HG03139 (cell line): ENCODE measurements at regions not wholly inside any gene's neighbourhood (a gene's known extent, or its start where the extent isn't known, plus 50 kb on each side); places are given as distances from the start of the nearest gene placed in this dataset.
A peak's percentile ranks its signal among the peaks of the same experiment; 100 is the strongest.

Source experiments
- ATAC-seq: cut with Tn5 transposase; IDR thresholded peaks from one replicate; pipeline ENCODE4 v1.9.1; 2021; ENCODE audit not compliant: unreplicated experiment

DNA sequence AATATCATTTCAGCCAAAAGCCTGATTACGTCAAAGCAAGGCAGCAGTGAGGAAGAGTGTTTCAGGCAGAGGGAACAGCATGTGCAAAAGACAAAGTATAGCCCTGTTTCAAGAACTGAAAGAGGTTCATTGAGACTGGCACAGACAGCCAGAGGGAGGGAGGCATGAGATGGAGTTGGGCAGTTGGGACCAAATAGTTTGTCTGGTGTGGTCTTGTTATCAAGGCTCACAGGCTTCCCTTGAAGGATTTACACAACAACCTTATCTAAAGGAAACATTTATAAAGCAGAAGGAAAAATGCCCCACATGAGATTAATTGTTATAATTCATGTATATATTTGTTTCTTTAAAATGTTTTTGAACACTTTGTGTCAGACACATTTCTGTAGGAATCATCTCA is 253.3 kb downstream of the DMAC1 start:
- ATAC-seq, result no peak

DNA sequence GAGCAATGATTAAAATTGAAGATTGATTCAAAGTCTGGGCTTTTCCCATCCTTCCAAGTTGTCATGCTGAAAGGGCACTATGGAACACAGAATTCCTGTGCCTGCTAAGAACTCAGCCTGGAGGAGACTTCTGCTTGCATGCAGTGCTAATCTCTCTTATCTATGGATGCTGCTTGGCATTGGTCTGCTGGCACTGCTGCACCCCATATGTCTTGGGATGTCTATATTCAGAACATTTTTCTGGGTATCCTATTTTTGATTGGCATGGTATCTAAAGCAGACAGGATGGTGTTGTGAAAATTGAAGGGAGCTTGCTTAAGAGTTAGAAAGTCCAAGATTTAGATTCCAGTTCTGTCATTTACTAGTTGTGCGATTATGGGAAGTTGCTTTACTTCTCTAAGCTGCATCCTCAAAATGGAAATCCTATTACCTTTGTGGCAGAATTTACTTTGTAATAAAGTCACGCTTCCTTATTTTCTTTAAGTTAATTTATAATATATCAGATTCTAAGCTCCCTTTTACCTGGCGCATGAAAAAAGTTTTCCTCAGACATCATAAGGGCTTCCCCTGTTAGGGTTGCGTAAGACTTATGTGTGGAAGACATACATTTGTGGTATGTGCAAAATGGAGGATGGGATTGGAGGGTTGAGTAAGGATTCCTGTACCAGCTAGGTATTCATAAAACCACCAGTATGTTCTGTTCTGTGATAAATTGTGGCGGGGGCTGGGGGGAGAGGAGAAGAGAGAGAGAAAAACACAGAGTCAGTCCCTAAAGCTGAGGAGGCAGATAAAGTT is 254.0 kb downstream of the DMAC1 start:
- ATAC-seq, result no peak

DNA sequence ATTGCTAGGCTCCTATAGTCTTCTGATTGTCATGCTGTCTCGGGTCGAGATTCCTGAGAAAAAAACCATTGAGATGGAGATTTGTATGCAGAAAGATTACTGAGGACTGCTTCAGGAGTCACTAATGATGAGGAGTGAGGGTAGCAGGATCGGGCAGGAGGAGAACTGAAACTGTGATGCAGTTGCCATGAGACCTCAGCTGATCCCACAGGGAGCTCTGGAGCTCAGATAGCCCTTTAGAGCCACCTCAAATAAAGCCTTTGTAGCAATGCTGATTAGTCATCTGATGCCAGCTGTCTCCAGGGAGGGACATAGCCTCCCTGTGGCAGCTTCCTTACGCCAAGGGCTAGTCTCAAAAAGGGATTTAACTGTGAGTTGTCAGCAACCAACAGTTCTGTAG is 256.9 kb downstream of the DMAC1 start:
- ATAC-seq, result no peak

DNA sequence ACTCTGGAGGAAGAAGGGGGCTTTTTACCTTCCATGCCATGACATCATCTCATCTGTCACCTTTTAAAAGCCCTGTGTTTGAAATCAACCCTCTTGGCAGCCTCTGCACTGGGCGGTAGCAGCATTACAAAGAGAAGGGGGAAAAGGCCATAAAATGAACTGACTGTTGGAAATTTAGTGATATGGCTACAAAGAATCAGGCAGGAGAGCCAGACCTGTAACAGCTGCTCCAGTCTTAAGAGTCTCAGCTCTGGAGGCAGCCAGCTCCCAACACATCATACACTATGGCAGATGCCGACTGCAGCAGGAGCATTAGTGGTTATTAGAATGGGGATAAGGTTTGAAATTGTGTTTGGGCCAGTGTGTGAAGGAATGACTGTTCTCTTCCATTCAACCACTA is 257.5 kb downstream of the DMAC1 start:
- ATAC-seq, result no peak

DNA sequence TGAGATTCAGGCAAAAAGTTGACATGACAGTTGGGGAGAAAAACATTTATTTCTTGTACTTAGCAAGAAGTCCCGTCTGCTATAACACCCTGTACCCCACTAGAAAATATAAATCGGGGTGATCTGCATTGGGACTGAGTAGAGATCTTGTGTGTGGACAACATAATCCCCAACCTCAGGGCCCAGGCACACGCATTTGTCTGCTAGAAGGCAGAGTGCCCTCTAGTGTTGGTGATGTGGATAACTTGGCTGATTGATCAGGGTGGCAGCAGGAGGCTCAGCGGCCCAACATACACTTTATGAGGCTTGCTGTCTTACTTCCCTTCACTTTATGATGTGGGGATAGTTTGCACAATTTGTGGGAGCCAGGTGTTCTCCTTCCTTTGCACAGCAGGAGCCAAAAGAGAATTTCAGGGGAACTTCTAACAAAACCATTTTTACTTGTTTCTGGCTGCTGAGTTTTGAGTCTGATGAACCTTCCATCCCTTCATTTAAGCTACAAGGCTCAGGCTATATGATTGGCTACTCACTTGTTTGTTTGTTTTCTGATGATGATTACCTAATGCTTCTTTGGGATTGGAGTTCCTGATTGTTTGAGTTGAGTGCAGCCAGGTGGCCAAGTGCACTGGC is 263.2 kb downstream of the DMAC1 start:
- peak; percentile 76 for ATAC-seq

DNA sequence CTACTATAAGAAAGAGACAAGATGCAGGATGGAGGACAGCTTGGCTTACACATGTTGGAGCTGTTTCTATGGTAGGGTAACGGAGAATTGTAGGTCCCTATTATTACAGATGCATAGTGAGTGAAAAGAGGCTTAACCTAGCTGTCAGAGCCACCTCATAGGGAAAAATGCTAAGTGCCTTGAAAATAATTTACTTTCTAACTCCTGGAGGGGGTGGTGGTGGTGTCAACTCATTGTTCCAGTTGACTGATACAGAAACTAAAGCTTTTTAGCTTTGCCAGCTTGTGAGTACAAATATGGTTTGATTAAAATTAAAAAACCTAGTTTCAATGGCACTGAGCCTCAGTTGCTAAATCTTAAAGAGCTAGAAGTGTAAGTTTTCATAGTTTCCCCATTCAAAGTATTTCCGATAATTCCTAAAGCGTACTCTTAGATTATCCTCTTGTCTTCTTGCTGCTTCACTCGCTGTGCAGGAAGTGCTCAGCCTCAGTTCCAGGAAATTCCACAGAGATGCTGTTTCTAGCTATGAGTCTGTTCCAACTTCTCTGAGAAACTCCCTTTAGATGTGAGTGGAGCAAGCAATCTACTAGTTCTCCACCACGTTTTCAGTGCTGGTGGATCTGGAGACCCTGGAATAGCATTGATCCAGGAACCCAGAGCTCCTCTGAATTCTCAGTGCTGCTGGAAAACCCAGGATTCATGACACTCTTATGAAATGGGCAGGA is 265.2 kb downstream of the DMAC1 start:
- no peak for ATAC-seq

DNA sequence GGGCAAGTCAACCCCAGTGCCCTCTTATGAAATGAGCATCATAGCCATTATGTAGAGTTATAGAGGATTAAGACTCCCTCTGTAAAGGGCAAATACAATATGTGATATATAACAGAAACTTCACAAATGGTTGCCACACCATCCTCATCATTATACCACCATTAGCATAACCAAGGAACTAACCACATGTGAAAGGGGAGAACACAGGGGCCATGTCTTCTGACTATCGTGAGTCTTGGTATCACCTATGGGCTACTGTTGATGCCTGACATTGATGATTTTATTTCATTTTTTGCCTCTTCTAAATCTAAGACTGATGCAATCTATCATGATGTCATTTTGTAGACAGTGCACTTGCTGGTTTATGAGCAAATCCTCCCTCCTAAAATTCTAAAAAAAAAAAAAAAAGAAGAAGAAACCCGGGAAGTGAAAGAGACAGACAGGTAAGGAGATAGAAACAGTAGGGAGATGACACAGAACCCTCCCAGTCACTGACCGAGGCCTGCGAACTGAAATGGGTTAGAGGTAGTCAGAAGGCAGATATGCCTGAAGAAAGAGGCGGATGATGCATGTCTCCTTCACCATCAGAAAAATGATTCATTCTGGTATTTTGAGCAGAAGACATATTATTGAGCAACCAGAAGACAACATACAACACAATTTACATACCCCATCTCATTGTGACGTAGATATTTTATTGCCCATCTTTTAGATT is 266.0 kb downstream of the DMAC1 start:
- ATAC-seq, result no peak

DNA sequence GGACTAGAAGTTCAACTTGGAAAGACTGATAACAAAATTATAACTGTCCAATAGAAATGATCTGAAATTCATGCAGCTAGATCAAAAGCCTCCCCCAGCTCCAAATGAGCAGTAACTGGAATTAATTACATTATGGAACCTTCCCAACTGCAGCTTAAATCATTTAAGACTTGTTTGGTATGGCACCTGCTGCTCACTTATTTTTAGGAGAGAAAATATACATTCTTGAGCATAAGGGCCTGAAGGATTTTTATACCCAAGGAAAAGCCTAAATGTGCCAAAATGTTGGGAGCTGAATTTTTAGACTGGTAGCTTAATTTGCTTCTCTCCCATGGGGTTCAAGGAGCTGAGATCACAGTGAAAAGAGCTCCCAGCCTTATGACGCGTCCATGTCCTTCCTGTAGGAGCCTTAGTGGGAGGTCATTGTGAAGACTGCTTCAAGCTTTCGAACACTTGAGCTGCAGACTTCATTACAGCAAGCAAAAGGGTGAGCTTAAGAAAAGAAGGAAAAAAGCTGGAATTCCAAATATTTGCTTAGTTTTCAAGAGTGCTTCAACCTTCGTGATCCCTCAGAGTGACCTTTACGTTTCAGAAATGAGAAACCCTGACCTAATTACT is 276.0 kb downstream of the DMAC1 start:
- ATAC-seq, result no peak

DNA sequence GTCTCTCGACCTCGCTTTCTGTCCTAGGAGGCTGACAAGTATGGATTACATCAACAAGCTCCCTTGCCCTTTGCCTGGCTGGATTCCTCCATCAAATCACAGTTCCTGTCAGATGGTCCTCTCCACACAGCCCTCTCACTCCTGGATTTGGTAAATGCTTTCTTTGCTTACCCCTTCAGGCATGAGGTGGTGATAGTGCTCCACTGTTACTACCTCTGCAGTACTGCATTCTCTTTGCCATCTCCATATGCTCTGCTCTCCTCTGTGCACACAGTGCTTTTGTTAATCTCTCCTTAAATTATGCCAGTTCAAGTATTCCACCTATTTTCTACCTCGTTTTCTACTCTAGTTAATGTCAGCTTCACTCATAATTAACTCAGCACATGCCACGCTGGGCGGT is 279.2 kb downstream of the DMAC1 start:
- no peak for ATAC-seq

DNA sequence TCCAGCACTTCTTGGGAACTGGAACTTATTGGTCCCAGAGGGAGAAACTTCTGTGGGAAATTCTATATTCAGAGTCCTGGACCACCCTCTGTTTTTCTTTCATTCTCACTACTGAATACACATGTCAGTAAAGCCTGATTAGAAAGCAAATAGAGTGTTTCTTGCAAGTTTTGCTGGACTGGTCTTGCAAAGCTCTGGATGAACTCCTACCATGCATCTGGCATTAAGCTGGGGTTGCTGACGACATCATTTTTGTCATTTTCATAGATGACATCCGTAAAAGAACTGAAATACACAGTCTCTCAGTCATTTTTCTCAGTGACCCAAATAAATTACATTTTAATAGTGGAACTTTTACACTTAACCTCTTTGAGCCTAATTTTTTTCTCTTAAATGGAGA is 283.2 kb downstream of the DMAC1 start:
- no peak for ATAC-seq

DNA sequence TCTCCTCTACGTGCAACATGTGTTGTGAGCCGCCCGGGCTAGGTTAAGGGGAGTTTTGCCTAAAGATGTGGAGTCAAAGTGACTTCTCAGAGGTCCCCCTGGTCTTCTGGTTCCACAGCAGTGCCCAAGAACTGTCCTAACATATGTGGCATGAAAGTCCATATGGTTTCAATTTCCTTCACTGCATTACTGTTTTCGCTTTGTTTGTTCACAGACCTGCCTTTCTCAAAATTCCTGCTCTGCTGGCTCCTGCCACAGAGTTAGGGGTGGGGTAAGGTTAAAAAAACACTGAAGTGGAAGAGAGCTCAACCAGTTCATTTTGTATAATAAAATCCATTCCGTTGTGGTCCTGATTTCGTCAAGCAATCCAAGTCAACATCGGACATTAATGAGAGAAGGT is 289.4 kb downstream of the DMAC1 start:
- ATAC-seq, result no peak

DNA sequence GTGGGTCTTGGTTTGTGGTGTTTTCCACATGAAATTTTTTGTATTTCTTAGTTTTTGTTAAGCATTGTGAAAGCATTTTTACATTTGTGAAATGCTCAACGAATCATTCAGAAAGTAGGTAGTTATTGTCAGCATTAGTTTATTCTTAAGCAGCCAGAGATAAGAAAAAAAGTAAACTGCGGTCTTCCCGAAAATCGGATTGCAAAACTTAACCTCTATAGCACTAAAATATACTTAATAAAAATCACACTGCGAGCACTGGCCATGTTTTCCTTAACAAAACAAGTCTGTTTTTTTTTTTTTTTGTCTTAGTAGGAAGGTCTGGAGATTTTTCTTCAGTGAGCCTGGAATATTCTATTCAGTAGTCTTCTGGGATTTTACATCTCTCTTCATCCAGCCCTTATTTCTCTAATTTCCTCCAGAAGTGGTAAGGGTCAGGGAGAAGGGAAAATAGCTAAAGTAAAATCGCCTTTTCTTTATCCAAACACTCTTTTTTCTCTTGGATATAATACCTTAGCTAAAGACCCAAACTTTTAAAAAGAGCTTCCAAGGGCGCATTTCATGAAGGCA is 289.9 kb downstream of the DMAC1 start:
- ATAC-seq, result no peak

DNA sequence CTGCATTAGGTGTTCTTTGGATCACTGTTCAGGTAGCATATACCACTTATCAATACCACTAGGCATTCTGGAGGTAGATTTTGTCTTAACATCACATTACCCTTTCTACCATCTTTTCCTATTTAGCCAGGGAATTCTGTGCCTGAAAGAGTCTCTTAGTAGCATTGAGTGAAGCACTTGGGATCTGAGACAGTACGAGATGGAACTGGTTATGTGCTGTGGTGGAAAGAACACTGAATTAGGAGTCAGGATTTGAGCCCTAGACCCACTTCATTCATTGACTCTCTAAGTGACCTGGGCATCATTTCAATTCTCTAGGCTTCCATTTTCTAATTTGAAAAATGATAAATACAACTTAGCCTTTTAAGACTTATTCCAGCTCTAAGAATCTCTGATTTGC is 291.1 kb downstream of the DMAC1 start:
- no peak for ATAC-seq

DNA sequence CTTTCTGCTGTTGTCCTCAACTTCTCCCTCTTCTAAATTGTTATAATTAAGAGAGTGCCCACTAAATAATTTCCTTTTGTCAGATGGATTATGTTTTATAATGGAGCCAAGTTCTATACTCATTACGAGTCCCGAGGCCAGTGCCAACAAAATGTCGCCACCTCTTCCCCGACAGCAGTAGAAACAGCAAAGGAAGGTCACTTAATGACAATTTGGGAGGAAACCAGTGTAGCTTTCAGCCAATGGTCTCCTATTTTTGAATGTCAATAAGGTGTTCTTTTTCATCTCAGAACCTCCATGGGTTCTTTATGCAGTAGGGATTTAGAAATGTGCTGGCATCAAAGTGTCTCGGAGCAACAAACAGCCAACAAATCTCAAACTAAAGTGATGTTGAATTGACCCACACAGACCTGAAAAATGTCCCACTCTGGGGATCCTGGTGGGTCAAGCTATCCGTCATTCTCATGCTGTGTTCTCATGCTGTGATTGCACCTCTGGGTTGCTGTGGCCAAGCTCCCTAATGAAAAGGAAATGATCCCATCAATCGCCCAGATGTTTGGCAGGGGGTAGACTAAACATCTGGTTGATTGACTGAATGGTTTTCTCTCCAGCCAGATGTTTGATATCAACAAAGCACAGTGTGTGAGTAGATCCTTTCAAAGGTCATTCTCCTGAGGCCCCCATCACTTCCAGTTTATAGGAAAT is 291.9 kb downstream of the DMAC1 start:
- no peak for ATAC-seq

DNA sequence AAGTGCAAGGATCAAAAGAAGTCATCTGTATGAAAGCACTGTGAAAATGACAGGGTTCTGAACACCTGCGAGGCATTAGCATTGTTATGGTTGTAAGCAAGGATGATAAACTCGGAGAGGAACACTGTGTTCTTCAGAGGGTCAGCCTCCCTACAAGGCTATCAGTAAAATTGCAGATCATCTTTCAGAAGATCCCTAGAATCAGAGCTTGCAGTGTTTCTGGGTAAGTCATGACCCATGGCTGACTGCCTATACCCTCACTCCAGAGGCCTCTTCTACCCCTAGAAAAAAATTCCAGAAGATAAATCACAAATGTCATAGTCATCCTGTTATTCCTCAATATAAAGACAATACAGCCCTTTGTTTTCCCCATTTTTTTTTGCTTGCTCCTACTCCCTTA is 292.6 kb downstream of the DMAC1 start:
- no peak for ATAC-seq

DNA sequence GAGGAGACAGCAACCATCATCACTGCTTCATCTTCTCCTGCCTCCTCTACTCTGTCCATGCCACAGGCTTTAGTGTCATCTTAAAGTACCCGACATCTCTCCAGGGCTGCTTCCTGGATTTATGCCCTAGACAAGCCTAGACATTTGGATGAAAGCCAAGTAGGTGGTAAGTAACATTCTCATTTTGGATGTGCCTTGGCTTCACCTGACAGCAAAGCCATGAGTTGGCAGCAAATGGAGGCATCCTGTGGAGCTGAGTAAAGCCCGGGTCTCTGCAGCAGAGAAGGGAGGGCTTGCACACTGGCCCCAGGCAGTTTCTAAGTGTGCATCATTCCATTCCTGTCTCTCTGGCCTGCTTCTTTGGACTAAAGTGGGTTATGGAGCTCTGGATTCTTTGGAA is 299.1 kb downstream of the DMAC1 start:
- no peak for ATAC-seq

DNA sequence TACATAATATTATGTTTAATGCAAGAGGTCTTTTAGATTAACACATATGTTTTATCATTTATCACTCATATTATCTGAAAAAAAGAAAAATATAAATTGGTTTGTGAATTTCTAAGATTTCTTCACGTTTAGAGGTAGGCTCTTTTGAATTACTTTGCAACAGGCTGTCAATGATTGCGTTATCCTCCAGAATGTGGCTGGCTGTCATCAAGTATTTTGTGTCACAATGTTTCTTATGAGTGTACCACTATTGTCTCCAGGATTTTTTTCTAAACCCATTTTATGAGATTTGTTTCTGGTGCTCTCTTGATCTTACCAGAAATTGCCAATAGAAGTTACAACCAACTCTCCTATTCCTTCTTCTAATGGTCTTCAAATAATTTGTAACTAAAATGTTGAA is 307.9 kb downstream of the DMAC1 start:
- no peak for ATAC-seq

DNA sequence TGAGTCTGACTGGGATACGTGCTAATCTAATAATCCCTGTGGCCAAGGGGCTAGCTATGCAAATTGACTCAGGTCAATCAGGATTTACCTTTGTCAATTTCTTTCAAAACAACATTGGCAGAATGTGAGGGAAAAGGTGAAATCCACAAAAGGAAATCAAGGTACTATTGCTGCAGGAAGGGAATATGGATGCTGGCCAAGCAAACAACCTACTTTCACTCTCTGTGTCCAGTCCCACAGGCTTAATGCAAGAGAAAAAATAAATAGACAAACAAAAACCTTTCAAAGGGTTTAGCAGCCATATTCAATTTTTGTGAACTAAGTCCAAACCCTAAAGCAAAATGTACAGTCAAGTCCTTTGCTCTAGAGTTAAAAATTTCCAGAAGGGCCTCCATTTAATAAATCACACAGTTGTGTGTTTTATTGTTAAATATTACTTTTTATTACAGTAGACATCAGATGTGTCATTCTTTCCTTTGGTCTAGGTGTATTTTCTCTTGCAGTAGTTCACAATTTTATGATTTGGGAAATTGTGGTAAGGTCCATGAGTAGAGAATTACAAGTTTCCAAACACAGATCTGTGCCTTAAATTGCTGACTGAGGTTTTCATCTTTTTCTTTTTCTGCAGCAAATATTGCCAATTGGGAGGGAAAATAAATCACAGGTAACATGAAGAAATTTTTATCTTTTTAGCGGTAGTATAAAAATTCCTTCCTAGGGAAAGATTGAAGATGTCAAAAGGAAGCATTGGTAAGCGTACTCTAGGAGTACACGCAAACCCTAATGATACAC is 309.1 kb downstream of the DMAC1 start:
- no peak for ATAC-seq

DNA sequence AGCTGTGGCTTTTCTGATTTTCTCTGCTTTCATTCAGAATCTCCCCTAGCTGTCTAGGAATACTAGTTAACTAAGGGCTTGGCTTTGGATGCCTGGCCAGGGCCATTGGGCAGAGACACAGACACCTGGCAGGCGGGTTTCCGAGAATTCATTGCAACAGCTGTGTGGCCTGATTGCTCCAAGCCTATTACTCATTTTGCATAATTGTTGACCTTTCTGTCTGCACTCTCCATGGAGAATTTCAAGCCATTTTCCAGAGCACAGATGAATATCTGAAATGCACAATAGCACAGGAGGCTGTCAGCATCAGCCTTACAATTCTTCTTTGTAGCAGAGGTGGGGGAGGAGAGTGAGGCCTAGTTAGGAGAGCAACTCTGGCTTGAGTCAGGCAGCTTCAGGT is 310.5 kb downstream of the DMAC1 start:
- no peak for ATAC-seq
